ENCODE measurements at regions not wholly inside any gene's neighbourhood (a gene's known extent, or its start where the extent isn't known, plus 50 kb on each side); places are given as distances from the start of the nearest gene placed in this dataset.
"Not testable (repeated sequence)": the region's sequence is repeated elsewhere in the genome, so short reads cannot be mapped to it uniquely, and the experiment has no call there.

DNA sequence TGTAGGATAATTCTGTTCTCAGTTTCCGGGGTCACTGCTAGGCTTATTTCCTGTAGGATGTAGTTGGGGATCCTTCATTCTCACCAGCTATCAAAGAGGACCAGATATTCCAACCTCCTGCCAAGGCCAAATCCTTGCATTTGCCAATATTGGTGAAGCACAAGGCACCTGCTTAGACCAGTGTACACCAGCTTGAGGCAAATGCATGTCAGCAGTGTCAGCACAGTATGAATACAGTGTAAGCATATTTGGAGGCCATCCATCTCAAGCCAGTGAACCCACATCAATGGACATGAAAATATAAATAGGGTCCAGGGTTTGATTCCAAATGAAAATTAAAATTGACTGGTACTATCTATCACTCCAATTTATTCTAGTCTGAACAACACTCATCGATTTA lies 88.0 kb upstream of the MAPRE2 start:
- TF ChIP-seq, protein P1, sequence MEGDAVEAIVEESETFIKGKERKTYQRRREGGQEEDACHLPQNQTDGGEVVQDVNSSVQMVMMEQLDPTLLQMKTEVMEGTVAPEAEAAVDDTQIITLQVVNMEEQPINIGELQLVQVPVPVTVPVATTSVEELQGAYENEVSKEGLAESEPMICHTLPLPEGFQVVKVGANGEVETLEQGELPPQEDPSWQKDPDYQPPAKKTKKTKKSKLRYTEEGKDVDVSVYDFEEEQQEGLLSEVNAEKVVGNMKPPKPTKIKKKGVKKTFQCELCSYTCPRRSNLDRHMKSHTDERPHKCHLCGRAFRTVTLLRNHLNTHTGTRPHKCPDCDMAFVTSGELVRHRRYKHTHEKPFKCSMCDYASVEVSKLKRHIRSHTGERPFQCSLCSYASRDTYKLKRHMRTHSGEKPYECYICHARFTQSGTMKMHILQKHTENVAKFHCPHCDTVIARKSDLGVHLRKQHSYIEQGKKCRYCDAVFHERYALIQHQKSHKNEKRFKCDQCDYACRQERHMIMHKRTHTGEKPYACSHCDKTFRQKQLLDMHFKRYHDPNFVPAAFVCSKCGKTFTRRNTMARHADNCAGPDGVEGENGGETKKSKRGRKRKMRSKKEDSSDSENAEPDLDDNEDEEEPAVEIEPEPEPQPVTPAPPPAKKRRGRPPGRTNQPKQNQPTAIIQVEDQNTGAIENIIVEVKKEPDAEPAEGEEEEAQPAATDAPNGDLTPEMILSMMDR (IDR thresholded peaks at IDR 0.05) = no peak
- intact Hi-C loops (cut with DNase I) = no loop called here
- Histone ChIP-seq H3K4me3 (no peak overlapping the region), H3K27me3 (no peaks in the 10 kb centered on the region), H3K27ac (no peak overlapping the region), H3K4me1 (no peaks in the 10 kb centered on the region), H3K9me3 (no peaks in the 10 kb centered on the region), H3K36me3 (no peaks in the 10 kb centered on the region)
- DNase-seq = no peak
- no peak for ATAC-seq

DNA sequence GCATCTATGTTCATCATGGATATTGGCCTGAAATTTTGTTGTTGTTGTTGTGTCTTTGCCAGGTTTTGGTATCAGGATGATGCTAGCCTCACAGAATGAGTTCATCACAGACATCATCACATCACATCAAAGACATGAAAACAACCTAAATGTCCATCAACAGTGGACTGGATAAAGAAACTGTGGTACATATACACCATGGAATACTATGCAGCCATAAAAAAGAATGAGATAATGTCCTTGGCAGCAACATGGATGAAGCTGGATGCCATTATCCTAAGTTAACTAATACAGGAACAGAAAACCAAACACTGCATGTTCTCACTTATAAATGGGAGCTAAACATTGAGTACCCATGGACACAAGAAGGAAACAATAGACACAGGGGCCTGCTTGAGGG lies 85.7 kb upstream of the MAPRE2 start:
- H3K4me1 ChIP-seq; H3K27me3 ChIP-seq; H3K36me3 ChIP-seq; ATAC-seq; H3K4me3 ChIP-seq; H3K9me3 ChIP-seq; intact Hi-C loops (cut with DNase I); DNase-seq; H3K27ac ChIP-seq: not testable (repeated sequence)

DNA sequence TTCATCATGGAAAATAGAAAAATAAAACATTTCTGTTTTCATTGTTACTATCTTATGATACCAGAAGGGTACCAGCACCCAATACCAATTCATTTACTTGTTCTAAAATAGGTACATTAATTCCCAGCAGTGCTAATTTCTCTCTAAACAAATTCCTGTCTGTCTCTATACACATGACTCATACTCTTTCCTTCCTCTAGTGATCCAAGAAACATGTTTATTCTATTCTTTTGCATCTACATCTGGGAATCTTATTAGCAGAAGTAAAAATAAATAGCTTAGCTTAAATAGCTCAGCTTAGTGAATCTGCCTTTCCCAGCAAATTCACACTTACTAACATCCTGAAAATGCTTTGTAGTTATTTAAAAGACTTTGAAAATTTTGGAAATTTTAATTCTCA lies 84.5 kb upstream of the MAPRE2 start:
- ATAC-seq = no peak

DNA sequence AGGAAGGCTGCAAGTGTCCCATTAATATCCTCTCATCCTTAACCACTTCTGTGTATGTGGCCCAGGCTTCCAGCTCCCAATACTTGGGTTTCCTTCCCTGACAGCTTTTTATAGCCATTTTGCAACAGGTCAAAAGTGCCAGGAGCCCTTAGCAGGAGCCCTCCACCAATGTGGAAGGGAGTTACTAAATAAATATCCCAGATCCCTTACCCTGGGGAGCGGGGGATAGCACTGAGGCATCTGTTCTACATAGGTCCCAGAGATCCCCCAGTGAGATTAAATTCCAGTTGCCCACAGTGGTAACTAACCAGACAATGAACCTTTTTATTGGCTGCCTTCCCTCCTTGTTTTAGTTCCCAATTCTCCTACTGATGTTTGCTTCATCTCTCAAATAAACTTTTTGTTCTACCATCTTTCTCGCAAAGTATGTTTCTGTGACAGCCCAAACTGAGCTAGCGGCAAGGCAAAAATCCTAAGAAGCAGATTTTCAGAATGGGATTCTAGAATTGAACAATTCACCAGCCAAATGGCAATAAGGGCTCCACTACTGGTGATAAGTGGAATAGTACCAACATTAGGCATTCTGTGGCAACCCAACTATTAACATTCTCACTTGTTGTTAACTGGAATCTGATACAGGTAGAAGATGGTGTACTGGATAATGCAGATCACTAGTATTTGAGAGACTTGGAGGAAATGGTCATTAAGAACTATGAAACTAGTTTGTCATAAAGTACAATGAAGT lies 83.9 kb upstream of the MAPRE2 start:
- intact Hi-C loops (cut with DNase I) = no loop called here
- H3K36me3 ChIP-seq = no peaks in the 10 kb centered on the region
- DNase-seq (no peak), ATAC-seq (no peak)
- H3K9me3 ChIP-seq = no peaks in the 10 kb centered on the region
- no peaks in the 10 kb centered on the region for H3K4me1 ChIP-seq
- H3K27ac ChIP-seq = no peak overlapping the region
- TF ChIP-seq, protein P1 (IDR thresholded peaks at IDR 0.05) = no peak
- H3K27me3 ChIP-seq = no peaks in the 10 kb centered on the region
- no peak overlapping the region for H3K4me3 ChIP-seq

More for the DNA sequence above, 84.5 kb upstream of the MAPRE2 start:
- Histone ChIP-seq H3K9me3 (no peaks in the 10 kb centered on the region), H3K27me3 (no peaks in the 10 kb centered on the region), H3K27ac (no peak overlapping the region), H3K36me3 (no peaks in the 10 kb centered on the region), H3K4me3 (no peak overlapping the region), H3K4me1 (no peaks in the 10 kb centered on the region)
- no peak for DNase-seq
- intact Hi-C loops (cut with DNase I) = no loop called here
- TF ChIP-seq, protein P1 (IDR thresholded peaks at IDR 0.05) = no peak

DNA sequence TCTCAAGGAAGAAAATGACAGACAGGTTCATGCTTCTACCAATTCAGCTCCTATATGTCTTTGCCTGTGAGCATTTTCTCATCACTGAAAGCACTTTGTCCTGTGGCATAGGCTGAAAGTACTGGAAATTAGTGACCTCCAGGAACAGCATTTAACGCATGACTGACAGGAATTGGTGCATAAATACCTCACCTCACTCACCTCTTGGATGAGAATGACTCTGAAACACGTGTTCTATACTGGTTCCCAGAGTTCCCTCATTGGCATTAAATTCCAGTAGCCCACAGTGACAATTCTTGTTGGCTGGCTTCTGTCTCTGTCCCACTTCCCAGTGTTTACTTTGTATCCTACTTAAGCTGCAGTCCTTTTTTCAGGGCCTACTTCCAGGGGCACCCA lies 83.4 kb upstream of the MAPRE2 start:
- DNase-seq = no peak
- Histone ChIP-seq H3K36me3 (no peaks in the 10 kb centered on the region), H3K4me1 (no peaks in the 10 kb centered on the region), H3K4me3 (no peak overlapping the region), H3K9me3 (no peaks in the 10 kb centered on the region), H3K27ac (no peak overlapping the region), H3K27me3 (no peaks in the 10 kb centered on the region)
- ATAC-seq = no peak
- intact Hi-C loops (cut with DNase I) = no loop called here
- TF ChIP-seq, protein P1 (IDR thresholded peaks at IDR 0.05) = no peak
